ENCODE measurements at regions not wholly inside any gene's neighbourhood (a gene's known extent, or its start where the extent isn't known, plus 50 kb on each side); places are given as distances from the start of the nearest gene placed in this dataset.

DNA sequence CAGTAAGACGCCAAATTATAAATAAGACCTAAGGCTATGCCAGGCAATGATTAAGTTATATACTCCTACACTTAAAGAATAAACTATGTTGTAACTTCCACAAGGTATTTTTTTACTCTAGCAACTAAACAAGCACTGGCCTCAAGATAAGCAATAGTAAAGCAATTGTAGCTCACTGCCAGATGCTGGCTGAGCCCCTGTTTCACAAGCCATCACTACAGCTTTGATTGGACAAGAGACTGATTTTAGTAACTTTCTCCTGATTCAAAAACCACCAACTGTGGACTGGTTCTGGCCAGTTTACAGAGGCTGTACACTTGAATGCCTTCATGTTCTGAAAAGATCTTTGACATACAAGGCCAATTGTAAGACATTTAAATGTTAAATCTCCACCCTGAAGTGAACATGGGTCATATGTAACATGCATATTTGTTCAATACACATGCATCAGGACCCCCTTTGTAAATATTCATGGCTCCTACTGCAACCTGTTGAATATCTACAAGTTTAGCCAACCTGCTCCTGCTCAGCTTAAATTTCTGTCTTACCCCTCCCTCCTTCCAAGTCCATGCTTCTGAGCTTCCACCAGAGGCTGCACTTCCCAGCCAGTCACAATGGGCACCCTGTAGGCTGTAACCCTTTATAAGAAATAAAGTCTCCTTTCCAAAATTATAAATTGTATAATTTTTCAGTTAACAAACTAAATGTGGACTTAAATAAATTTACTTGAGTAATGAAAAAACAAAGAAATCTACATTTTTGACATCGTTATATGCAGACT lies 423.6 kb downstream of the ANKRD50 start:
- Histone ChIP-seq H3K4me1 (ENCODE audit: insufficient read depth) (no peaks in the 10 kb centered on the region), H3K27me3 (replicated peaks; ENCODE audit: insufficient read depth) (no peaks in the 10 kb centered on the region), H3K36me3 (ENCODE audit: low read depth) (no peaks in the 10 kb centered on the region), H3K9ac (no peak overlapping the region), H3K79me2 (ENCODE audit: insufficient read depth) (no peaks in the 10 kb centered on the region), H3F3A (ENCODE audit: insufficient read depth) (no peaks in the 10 kb centered on the region), H2AFZ (no peak overlapping the region), H3K4me2 (ENCODE audit: unreplicated experiment) (no peak overlapping the region), H3K9me3 (ENCODE audit: low read depth) (no peaks in the 10 kb centered on the region), H3K9me2 (ENCODE audit: insufficient read depth) (no peaks in the 10 kb centered on the region), H3K4me3 (no peak overlapping the region), H4K20me1 (ENCODE audit: insufficient read depth) (no peaks in the 10 kb centered on the region), H3K27ac (no peak overlapping the region)
- no peak for TF ChIP-seq EZH2phosphoT487 (IDR thresholded peaks at IDR 0.05; ENCODE audit: insufficient read depth, low read depth)
- TF ChIP-seq EZH2 (IDR thresholded peaks at IDR 0.05; ENCODE audit: insufficient read depth, poor library complexity, severe bottlenecking): no peak
- 85 to 93% methylated on average over 2 of the region's 2 CpGs for WGBS, 2 experiments (ENCODE audit: low coverage in 1 of 2, low lambda C conversion rate in 2 of 2, missing lambda C conversion rate in 2 of 2)
- in situ Hi-C loops (cut with MboI): no loop called here
- no peak for DNase-seq

- Histone ChIP-seq H3K27ac (no peak overlapping the region), H3K27me3 (replicated peaks; ENCODE audit: insufficient read depth) (no peaks in the 10 kb centered on the region), H2AFZ (no peak overlapping the region), H3K9me3 (ENCODE audit: low read depth) (no peaks in the 10 kb centered on the region), H3K9me2 (ENCODE audit: insufficient read depth) (no peaks in the 10 kb centered on the region), H3K4me2 (ENCODE audit: unreplicated experiment) (no peak overlapping the region), H3K4me1 (ENCODE audit: insufficient read depth) (no peaks in the 10 kb centered on the region), H3K9ac (no peak overlapping the region), H3K36me3 (ENCODE audit: low read depth) (no peaks in the 10 kb centered on the region), H4K20me1 (ENCODE audit: insufficient read depth) (no peaks in the 10 kb centered on the region), H3K79me2 (ENCODE audit: insufficient read depth) (no peaks in the 10 kb centered on the region), H3F3A (ENCODE audit: insufficient read depth) (no peaks in the 10 kb centered on the region), H3K4me3 (no peak overlapping the region)
- TF ChIP-seq EZH2phosphoT487 (IDR thresholded peaks at IDR 0.05; ENCODE audit: insufficient read depth, low read depth) (no peak), EZH2 (IDR thresholded peaks at IDR 0.05; ENCODE audit: insufficient read depth, poor library complexity, severe bottlenecking) (no peak)
- in situ Hi-C loops (cut with MboI): no loop called here
- 64 to 81% methylated on average over 1 of the region's 1 CpG for WGBS, 2 experiments (ENCODE audit: low coverage in 1 of 2, low lambda C conversion rate in 2 of 2, missing lambda C conversion rate in 2 of 2)
- no peak for DNase-seq
Observed at GRCh38 chr4:124290678-124291077, 421.9 kb downstream of the ANKRD50 start.

- no peaks in the 10 kb centered on the region; the same call in 1 of the 2 replicates for H3K9me2 ChIP-seq (ENCODE audit: insufficient read depth)
- 61 to 63% methylated on average over 1 of the region's 1 CpG for WGBS, 2 experiments (ENCODE audit: low coverage in 1 of 2, low lambda C conversion rate in 2 of 2, missing lambda C conversion rate in 2 of 2)
- H2AFZ ChIP-seq: no peak overlapping the region
- H3K36me3 ChIP-seq (ENCODE audit: low read depth): no peaks in the 10 kb centered on the region
- no peak for DNase-seq
- H3K4me1 ChIP-seq (ENCODE audit: insufficient read depth): no peaks in the 10 kb centered on the region
- no peaks in the 10 kb centered on the region for H3K9me3 ChIP-seq (ENCODE audit: low read depth)
- H3F3A ChIP-seq (ENCODE audit: insufficient read depth): no peaks in the 10 kb centered on the region
- H3K79me2 ChIP-seq (ENCODE audit: insufficient read depth): no peaks in the 10 kb centered on the region
- H3K9ac ChIP-seq: no peak overlapping the region
- H3K27ac ChIP-seq: no peak overlapping the region
- H4K20me1 ChIP-seq (ENCODE audit: insufficient read depth): no peaks in the 10 kb centered on the region
- in situ Hi-C loops (cut with MboI): no loop called here
- TF ChIP-seq EZH2phosphoT487 (IDR thresholded peaks at IDR 0.05; ENCODE audit: insufficient read depth, low read depth) (no peak), EZH2 (IDR thresholded peaks at IDR 0.05; ENCODE audit: insufficient read depth, poor library complexity, severe bottlenecking) (no peak)
- no peak overlapping the region for H3K4me3 ChIP-seq
- no peak overlapping the region for H3K4me2 ChIP-seq (ENCODE audit: unreplicated experiment)
- H3K27me3 ChIP-seq (replicated peaks; ENCODE audit: insufficient read depth): no peaks in the 10 kb centered on the region
Observed at GRCh38 chr4:124295413-124295812, 417.1 kb downstream of the ANKRD50 start.

- H3K9me2 ChIP-seq (ENCODE audit: insufficient read depth): no peaks in the 10 kb centered on the region
- no peaks in the 10 kb centered on the region for H3K36me3 ChIP-seq (ENCODE audit: low read depth)
- no peaks in the 10 kb centered on the region for H3K4me1 ChIP-seq (ENCODE audit: insufficient read depth)
- DNase-seq: no peak
- H3K27ac ChIP-seq: no peak overlapping the region
- no peak overlapping the region for H3K9ac ChIP-seq
- no peaks in the 10 kb centered on the region for H4K20me1 ChIP-seq (ENCODE audit: insufficient read depth)
- WGBS, 2 experiments (ENCODE audit: low coverage in 1 of 2, low lambda C conversion rate in 2 of 2, missing lambda C conversion rate in 2 of 2): 28 to 40% methylated on average over 3 of the region's 3 CpGs
- H3K4me2 ChIP-seq (ENCODE audit: unreplicated experiment): no peak overlapping the region
- no peaks in the 10 kb centered on the region for H3F3A ChIP-seq (ENCODE audit: insufficient read depth)
- no peak for TF ChIP-seq EZH2phosphoT487 (IDR thresholded peaks at IDR 0.05; ENCODE audit: insufficient read depth, low read depth)
- no peak for TF ChIP-seq EZH2 (IDR thresholded peaks at IDR 0.05; ENCODE audit: insufficient read depth, poor library complexity, severe bottlenecking)
- H3K79me2 ChIP-seq (ENCODE audit: insufficient read depth): no peaks in the 10 kb centered on the region
- no peak overlapping the region for H3K4me3 ChIP-seq
- H2AFZ ChIP-seq: no peak overlapping the region
- no peaks in the 10 kb centered on the region for H3K9me3 ChIP-seq (ENCODE audit: low read depth)
- in situ Hi-C loops (cut with MboI): no loop called here
- no peaks in the 10 kb centered on the region for H3K27me3 ChIP-seq (replicated peaks; ENCODE audit: insufficient read depth)
Observed at GRCh38 chr4:124304941-124305340, 407.6 kb downstream of the ANKRD50 start.
